Endothelial cell of umbilical vein (primary cell): ENCODE measurements at regions not wholly inside any gene's neighbourhood (a gene's known extent, or its start where the extent isn't known, plus 50 kb on each side); places are given as distances from the start of the nearest gene placed in this dataset.

ENCODE experiments used
- BruUV-seq: library from RNA; stranded (reverse); fragments of 400-500 nt; replicated peaks from 2 replicates; lab custom pipeline; 2021; lab: Mats Ljungman, UMichigan
- CTCF ChIA-PET: fragments of 300-600, 350-600 bp; sonication (Branson Sonifier 250); formaldehyde crosslinking; loops from one replicate; lab custom pipeline; 2021; ENCODE audit warnings: antibody characterized with exemption, inconsistent platforms; lab: Charles Lee
- POLR2A ChIA-PET: fragments of 300-600, 350-600 bp; sonication (Branson Sonifier 250); formaldehyde crosslinking; loops from one replicate; lab custom pipeline; 2021; ENCODE audit warnings: antibody characterized with exemption, inconsistent platforms; lab: Charles Lee
- DNase-seq: peaks from one replicate; pipeline ENCODE4 v3.0.0-alpha.2; 2011; ENCODE audit warnings: low read depth, low spot score
- FAIRE-seq: peaks from 2 replicates; lab custom pipeline; 2011; peaks lifted over from hg19 to GRCh38; lab: Jason Lieb, UNC
- H2AFZ ChIP-seq: 2 replicates; pipeline ENCODE4 v1.6.0; 2012; ENCODE audit warnings: low read depth, low read length, control low read depth, inconsistent platforms
- H3K27ac ChIP-seq: 2 replicates; pipeline ENCODE4 v1.5.1; 2011; ENCODE audit warnings: low read depth, mild to moderate bottlenecking, control low read depth, low read length, moderate library complexity; ENCODE audit not compliant: insufficient read depth
- H3K27me3 ChIP-seq, 2 experiments: 2 replicates each; pipeline versions ENCODE4 v1.6.0 to v1.6.1; 2011; ENCODE audit warnings: low read length in 2 of 2, mixed read lengths in 1 of 2; ENCODE audit not compliant: control insufficient read depth in 2 of 2, insufficient read depth in 2 of 2
- H3K36me3 ChIP-seq, 2 experiments: 2 replicates in 1 of 2; 3 replicates in 1 of 2; pipeline ENCODE4 v1.5.1; 2011; ENCODE audit warnings: low read length in 2 of 2, mild to moderate bottlenecking in 1 of 2, moderate library complexity in 1 of 2; ENCODE audit not compliant: control insufficient read depth in 2 of 2, insufficient read depth in 2 of 2; ENCODE audit errors: extremely low read depth in 1 of 2
- H3K4me1 ChIP-seq: 3 replicates; pipeline ENCODE4 v1.5.1; 2011; ENCODE audit warnings: mild to moderate bottlenecking, low read length; ENCODE audit not compliant: control insufficient read depth, insufficient read depth; ENCODE audit errors: extremely low read depth
- H3K4me2 ChIP-seq: 2 replicates; pipeline ENCODE4 v1.6.1; 2011; ENCODE audit warnings: low read length, control low read depth, mixed read lengths; ENCODE audit not compliant: insufficient read depth
- H3K4me3 ChIP-seq, 3 experiments: fragments of 200-600 bp in 1 of 3; sonication (generic), shearing (Covaris generic) in 1 of 3; replicated peaks in 1 of 3; 2 replicates each; pipeline ENCODE4 v1.5.1; 2011 to 2016; ENCODE audit warnings: control low read depth in 3 of 3, low read length in 3 of 3, mild to moderate bottlenecking in 2 of 3, inconsistent platforms in 1 of 3, low read depth in 1 of 3, moderate library complexity in 1 of 3; ENCODE audit not compliant: insufficient read depth in 1 of 3
- H3K79me2 ChIP-seq: 2 replicates; pipeline ENCODE4 v1.6.0; 2012; ENCODE audit warnings: low read length, inconsistent platforms; ENCODE audit not compliant: control insufficient read depth, insufficient read depth
- H3K9ac ChIP-seq: replicated peaks from 2 replicates; pipeline ENCODE3; 2011; ENCODE audit warnings: low read length, control low read depth; ENCODE audit not compliant: insufficient read depth; ENCODE audit errors: extremely low read depth
- H3K9me1 ChIP-seq: replicated peaks from 3 replicates; pipeline ENCODE4 v1.6.0; 2011; ENCODE audit warnings: mild to moderate bottlenecking, low read length; ENCODE audit not compliant: control insufficient read depth, insufficient read depth; ENCODE audit errors: extremely low read depth
- H3K9me3 ChIP-seq: replicated peaks from 2 replicates; pipeline ENCODE4 v1.5.1; 2012; ENCODE audit warnings: low read length, inconsistent platforms; ENCODE audit not compliant: control insufficient read depth, insufficient read depth
- H4K20me1 ChIP-seq: replicated peaks from 2 replicates; pipeline ENCODE3; 2011; ENCODE audit warnings: mild to moderate bottlenecking, low read length; ENCODE audit not compliant: control insufficient read depth, insufficient read depth; ENCODE audit errors: extremely low read depth
- CTCF ChIP-seq, 2 donors: IDR thresholded peaks; 1 replicate in 1 of 2; 2 replicates in 1 of 2; pipeline ENCODE4 v1.5.1; 2011; ENCODE audit warnings: low read length in 2 of 2, mild to moderate bottlenecking in 2 of 2, moderate library complexity in 2 of 2, control low read depth in 1 of 2, inconsistent platforms in 1 of 2, low read depth in 1 of 2; ENCODE audit not compliant: insufficient read depth in 1 of 2; ENCODE audit errors: extremely low read depth in 1 of 2
- FOS ChIP-seq: IDR thresholded peaks from 2 replicates; pipeline ENCODE4 v1.6.1; 2011; ENCODE audit warnings: mild to moderate bottlenecking, low read length, moderate library complexity, borderline replicate concordance; ENCODE audit not compliant: insufficient read depth
- GATA2 ChIP-seq: IDR thresholded peaks from 2 replicates; pipeline ENCODE4 v1.7.0; 2011; ENCODE audit warnings: low read depth, mild to moderate bottlenecking, moderate library complexity, mixed read lengths, low read length; ENCODE audit not compliant: insufficient read length, insufficient read depth
- JUN ChIP-seq: IDR thresholded peaks from 2 replicates; pipeline ENCODE4 v1.6.1; 2011; ENCODE audit warnings: borderline replicate concordance, low read depth; ENCODE audit not compliant: insufficient read length, insufficient read depth
- MYC ChIP-seq: IDR thresholded peaks from one replicate; pipeline ENCODE4 v1.6.1; 2011; ENCODE audit warnings: mild to moderate bottlenecking, low read depth, low read length
- POLR2A ChIP-seq: IDR thresholded peaks from 2 replicates; pipeline ENCODE4 v1.6.1; 2012; ENCODE audit warnings: low read depth, mild to moderate bottlenecking, control low read depth, low read length
- dilution Hi-C: fragments of 300-500 bp; cut with MboI; formaldehyde crosslinking; loops from one replicate; pipeline ENCODE4 v1.15.0; 2019; ENCODE audit warnings: low sequenced_read_pairs; ENCODE audit not compliant: extremely low pct_ligation_motif_present
- intact Hi-C: fragments of 100-400 bp; cut with micrococcal nuclease; formaldehyde crosslinking; loops from one replicate; pipeline ENCODE4 v1.10.0; 2022

- intact Hi-C loops (no loop called here), dilution Hi-C loops (no loop called here)
- CTCF ChIA-PET = interaction anchor here (0.9 to 1.5 kb wide), 4 partner anchors 11 to 47 kb away, joined by 3 to 4 read pairs (median 4); no protein-coding TSS in a partner anchor
- peaks cover 17% of the 10 kb centered on the region for H3K79me2 ChIP-seq
- no peak overlapping the region for H3K27ac ChIP-seq
- no peak overlapping the region for H3K4me3 ChIP-seq
- no peaks in the 10 kb centered on the region for H3K9me1 ChIP-seq
- H3K9me3 ChIP-seq = no peaks in the 10 kb centered on the region
- POLR2A ChIA-PET = no interaction called here
- no peaks in the 10 kb centered on the region for H3K27me3 ChIP-seq
- TF ChIP-seq POLR2A (no peak), FOS (no peak), MYC (no peak), GATA2 (no peak), JUN (no peak), CTCF (IDR thresholded peaks at IDR 0.05; ENCODE audit: extremely low read depth in 1 of 2, insufficient read depth in 1 of 2, low read depth in 1 of 2, low read length in 2 of 2) (no peak)
- DNase-seq = no peak
- H4K20me1 ChIP-seq = no peaks in the 10 kb centered on the region
- no peak for FAIRE-seq
- H3K4me2 ChIP-seq = no peak overlapping the region
- H3K4me1 ChIP-seq = no peaks in the 10 kb centered on the region
- no peak overlapping the region for H3K9ac ChIP-seq
- no TSS peak for BruUV-seq
- no peak overlapping the region for H2AFZ ChIP-seq
- peaks cover 8 to 10% of the 10 kb centered on the region in 2 experiments for H3K36me3 ChIP-seq
Observed at GRCh38 chr2:215780907-215781685, 232.3 kb downstream of the MREG start.
